GM12878 (cell line): ENCODE measurements at regions not wholly inside any gene's neighbourhood (a gene's known extent, or its start where the extent isn't known, plus 50 kb on each side); places are given as distances from the start of the nearest gene placed in this dataset.

Source experiments
- BMI1 ChIP-seq: fragments of 450-650 bp; IDR thresholded peaks from 2 replicates; pipeline ENCODE4 v1.6.1; 2016; ENCODE audit warnings: mild to moderate bottlenecking, moderate library complexity, borderline replicate concordance
- EED ChIP-seq: sonication (generic); IDR thresholded peaks from 2 replicates; pipeline ENCODE4 v1.6.1; 2016; ENCODE audit warnings: antibody characterized with exemption, low read depth
- EZH2 ChIP-seq: IDR thresholded peaks from 2 replicates; pipeline ENCODE4 v1.6.1; 2012; ENCODE audit warnings: low read depth, mild to moderate bottlenecking, control low read depth, inconsistent platforms, low read length, borderline replicate concordance; ENCODE audit not compliant: control insufficient read depth
- HDAC2 ChIP-seq: fragments of 200-600 bp; sonication (generic); IDR thresholded peaks from 2 replicates; pipeline ENCODE4 v1.6.1; 2017
- NR2C2 ChIP-seq: IDR thresholded peaks from 2 replicates; pipeline ENCODE4 v1.6.1; 2011; ENCODE audit warnings: borderline replicate concordance, low read depth; ENCODE audit not compliant: control insufficient read depth, insufficient read length
- POLR2A ChIP-seq: IDR thresholded peaks from 2 replicates; pipeline ENCODE4 v1.6.1; 2011; ENCODE audit warnings: low read depth, mild to moderate bottlenecking, low read length
- POLR2AphosphoS5 ChIP-seq: IDR thresholded peaks from 2 replicates; pipeline ENCODE4 v1.6.1; 2011; ENCODE audit warnings: mild to moderate bottlenecking, low read length, inconsistent platforms
- SP1 ChIP-seq: IDR thresholded peaks from one replicate; pipeline ENCODE4 v1.6.1; 2011; ENCODE audit warnings: low read depth, low read length
- SRF ChIP-seq, 2 experiments: IDR thresholded peaks; 2 replicates each; pipeline ENCODE4 v1.6.1; 2011; ENCODE audit warnings: low read depth in 2 of 2, low read length in 2 of 2, mild to moderate bottlenecking in 1 of 2, moderate library complexity in 1 of 2
- TF ChIP-seq, protein P1 (sequence below): IDR thresholded peaks from 2 replicates; pipeline ENCODE4 v1.6.1; 2011; ENCODE audit warnings: low read depth, mild to moderate bottlenecking, low read length, moderate library complexity, borderline replicate concordance; ENCODE audit errors: extremely low read depth
- TF ChIP-seq, protein P2 (sequence below), 3 experiments: IDR thresholded peaks in 2 of 3; conservative IDR thresholded peaks in 1 of 3; 2 replicates each; pipeline ENCODE4 v1.5.1; 2011; ENCODE audit warnings: low read depth in 3 of 3, low read length in 3 of 3, mild to moderate bottlenecking in 3 of 3, control low read depth in 2 of 3, moderate library complexity in 2 of 3, inconsistent platforms in 1 of 3, mixed read lengths in 1 of 3; ENCODE audit not compliant: control insufficient read depth in 2 of 3, insufficient read depth in 1 of 3; ENCODE audit errors: extremely low read depth in 1 of 3
- TF ChIP-seq, protein P3 (sequence below): fragments of 450-650 bp; IDR thresholded peaks from 2 replicates; pipeline ENCODE4 v1.6.1; 2014; ENCODE audit warnings: mild to moderate bottlenecking

DNA sequence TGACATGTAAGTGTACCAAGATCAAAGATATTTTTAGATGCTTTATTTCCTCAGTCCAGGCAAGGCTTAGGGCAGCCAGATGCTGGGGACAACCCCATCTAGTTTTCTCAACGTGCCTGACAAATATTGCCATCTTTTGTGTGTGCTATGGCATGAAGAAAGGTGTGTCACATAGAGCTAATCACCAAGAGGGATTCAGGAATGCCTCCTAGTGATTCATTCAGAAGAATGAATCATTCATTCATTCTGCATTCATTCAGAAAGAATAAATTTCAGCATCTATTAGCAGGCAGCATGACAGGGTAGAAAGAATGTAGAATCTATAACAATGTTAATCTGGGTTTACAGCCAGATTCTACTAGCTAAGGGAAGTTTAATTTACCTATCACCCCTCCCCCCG, 75.4 kb upstream of the LRRC4C start:
- TF ChIP-seq, protein P1, sequence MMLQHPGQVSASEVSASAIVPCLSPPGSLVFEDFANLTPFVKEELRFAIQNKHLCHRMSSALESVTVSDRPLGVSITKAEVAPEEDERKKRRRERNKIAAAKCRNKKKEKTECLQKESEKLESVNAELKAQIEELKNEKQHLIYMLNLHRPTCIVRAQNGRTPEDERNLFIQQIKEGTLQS: no peak
- TF ChIP-seq SP1 (no peak), SRF (IDR thresholded peaks at IDR 0.05; ENCODE audit: low read depth in 2 of 2, low read length in 2 of 2) (no peak), NR2C2 (no peak), POLR2A (no peak), EZH2 (no peak), HDAC2 (no peak), BMI1 (no peak), POLR2AphosphoS5 (no peak), EED (no peak)
- TF ChIP-seq, protein P2, sequence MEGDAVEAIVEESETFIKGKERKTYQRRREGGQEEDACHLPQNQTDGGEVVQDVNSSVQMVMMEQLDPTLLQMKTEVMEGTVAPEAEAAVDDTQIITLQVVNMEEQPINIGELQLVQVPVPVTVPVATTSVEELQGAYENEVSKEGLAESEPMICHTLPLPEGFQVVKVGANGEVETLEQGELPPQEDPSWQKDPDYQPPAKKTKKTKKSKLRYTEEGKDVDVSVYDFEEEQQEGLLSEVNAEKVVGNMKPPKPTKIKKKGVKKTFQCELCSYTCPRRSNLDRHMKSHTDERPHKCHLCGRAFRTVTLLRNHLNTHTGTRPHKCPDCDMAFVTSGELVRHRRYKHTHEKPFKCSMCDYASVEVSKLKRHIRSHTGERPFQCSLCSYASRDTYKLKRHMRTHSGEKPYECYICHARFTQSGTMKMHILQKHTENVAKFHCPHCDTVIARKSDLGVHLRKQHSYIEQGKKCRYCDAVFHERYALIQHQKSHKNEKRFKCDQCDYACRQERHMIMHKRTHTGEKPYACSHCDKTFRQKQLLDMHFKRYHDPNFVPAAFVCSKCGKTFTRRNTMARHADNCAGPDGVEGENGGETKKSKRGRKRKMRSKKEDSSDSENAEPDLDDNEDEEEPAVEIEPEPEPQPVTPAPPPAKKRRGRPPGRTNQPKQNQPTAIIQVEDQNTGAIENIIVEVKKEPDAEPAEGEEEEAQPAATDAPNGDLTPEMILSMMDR (IDR thresholded peaks at IDR 0.05 in 2 of 3, conservative IDR thresholded peaks at IDR 0.05 in 1 of 3; ENCODE audit: control insufficient read depth in 2 of 3, extremely low read depth in 1 of 3, insufficient read depth in 1 of 3, low read depth in 3 of 3, low read length in 3 of 3): no peak
- TF ChIP-seq, protein P3, sequence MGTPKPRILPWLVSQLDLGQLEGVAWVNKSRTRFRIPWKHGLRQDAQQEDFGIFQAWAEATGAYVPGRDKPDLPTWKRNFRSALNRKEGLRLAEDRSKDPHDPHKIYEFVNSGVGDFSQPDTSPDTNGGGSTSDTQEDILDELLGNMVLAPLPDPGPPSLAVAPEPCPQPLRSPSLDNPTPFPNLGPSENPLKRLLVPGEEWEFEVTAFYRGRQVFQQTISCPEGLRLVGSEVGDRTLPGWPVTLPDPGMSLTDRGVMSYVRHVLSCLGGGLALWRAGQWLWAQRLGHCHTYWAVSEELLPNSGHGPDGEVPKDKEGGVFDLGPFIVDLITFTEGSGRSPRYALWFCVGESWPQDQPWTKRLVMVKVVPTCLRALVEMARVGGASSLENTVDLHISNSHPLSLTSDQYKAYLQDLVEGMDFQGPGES: no peak
